GM21515 (cell line): ENCODE measurements at regions not wholly inside any gene's neighbourhood (a gene's known extent, or its start where the extent isn't known, plus 50 kb on each side); places are given as distances from the start of the nearest gene placed in this dataset.

Source experiments
- ATAC-seq: cut with Tn5 transposase; IDR thresholded peaks from one replicate; pipeline ENCODE4 v1.9.1; 2021; ENCODE audit not compliant: unreplicated experiment

- ATAC-seq, result no peak
Observed at GRCh38 chr11:82384308-82384707, 349.4 kb downstream of the FAM181B start.

- ATAC-seq, result no peak
Observed at GRCh38 chr11:82373781-82374542, 359.7 kb downstream of the FAM181B start.

- ATAC-seq, result no peak
Observed at GRCh38 chr11:82365351-82365750, 368.3 kb downstream of the FAM181B start.

GRCh38 chr11:82356316-82356715, 377.3 kb downstream of the FAM181B start:
- no peak for ATAC-seq

- no peak for ATAC-seq
Observed at GRCh38 chr11:82355313-82355823, 378.3 kb downstream of the FAM181B start.

- no peak for ATAC-seq
Observed at GRCh38 chr11:82326853-82327252, 406.8 kb downstream of the FAM181B start.

GRCh38 chr11:82321206-82321605, 412.5 kb downstream of the FAM181B start:
- ATAC-seq, result no peak

- ATAC-seq, result no peak
Observed at GRCh38 chr11:82315093-82315492, 418.6 kb downstream of the FAM181B start.

GRCh38 chr11:82308979-82309378, 424.7 kb downstream of the FAM181B start:
- ATAC-seq, result no peak

GRCh38 chr11:82305123-82305522, 428.5 kb downstream of the FAM181B start:
- no peak for ATAC-seq

- ATAC-seq, result no peak
Observed at GRCh38 chr11:82303671-82304070, 430.0 kb downstream of the FAM181B start.

- no peak for ATAC-seq
Observed at GRCh38 chr11:82288471-82288870, 445.2 kb downstream of the FAM181B start.

GRCh38 chr11:82270870-82271269, 462.8 kb downstream of the FAM181B start:
- no peak for ATAC-seq

- no peak for ATAC-seq
Observed at GRCh38 chr11:82268627-82269026, 465.0 kb downstream of the FAM181B start.

GRCh38 chr11:82267186-82267585, 466.5 kb downstream of the FAM181B start:
- no peak for ATAC-seq

- ATAC-seq, result peak; percentile 55
Observed at GRCh38 chr11:82261367-82261766, 472.3 kb downstream of the FAM181B start.

GRCh38 chr11:82250047-82250446, 483.6 kb downstream of the FAM181B start:
- no peak for ATAC-seq

GRCh38 chr11:82246926-82247325, 486.7 kb downstream of the FAM181B start:
- ATAC-seq, result no peak

GRCh38 chr11:82239498-82239897, 494.2 kb downstream of the FAM181B start:
- ATAC-seq, result no peak

- no peak for ATAC-seq
Observed at GRCh38 chr11:82234256-82234655, 499.4 kb downstream of the FAM181B start.

- no peak for ATAC-seq
Observed at GRCh38 chr11:82233201-82233600, 500.5 kb downstream of the FAM181B start.

- ATAC-seq, result no peak
Observed at GRCh38 chr11:82229341-82229740, 504.3 kb downstream of the FAM181B start.

GRCh38 chr11:82225930-82226329, 507.7 kb downstream of the FAM181B start:
- no peak for ATAC-seq
